ENCODE measurements at regions not wholly inside any gene's neighbourhood (a gene's known extent, or its start where the extent isn't known, plus 50 kb on each side); places are given as distances from the start of the nearest gene placed in this dataset.

- no CpG with 5 or more reads among the region's 1 CpG for WGBS (ENCODE audit: extremely low coverage, insufficient read length, low lambda C conversion rate)
- H3K79me2 ChIP-seq (ENCODE audit: insufficient read depth, low read length) = no peaks in the 10 kb centered on the region
- no peak overlapping the region for H2AFZ ChIP-seq (ENCODE audit: low read length)
- H3K27me3 Mint-ChIP-seq (ENCODE audit: low read depth) = no peaks in the 10 kb centered on the region
- no peaks in the 10 kb centered on the region for H3K23me2 ChIP-seq (ENCODE audit: insufficient read length, low read depth, low read length, poor library complexity, severe bottlenecking)
- H3K9me3 ChIP-seq (ENCODE audit: control insufficient read depth, low read depth, low read length) = no peaks in the 10 kb centered on the region
- peak; percentile 47; the same call in 2 of the 3 replicates for TF ChIP-seq CTCF (conservative IDR thresholded peaks at IDR 0.05)
- H2BK5ac ChIP-seq (ENCODE audit: insufficient read length, low read length) = no peak overlapping the region
- H3K4me1 Mint-ChIP-seq = peaks cover 4 to 11% of the 10 kb centered on the region in 2 experiments
- no peak overlapping the region for H3T11ph ChIP-seq (ENCODE audit: low read length)
- no peak overlapping the region for H3K9ac ChIP-seq (ENCODE audit: extremely low read depth, insufficient read length, low read length)
- H2BK15ac ChIP-seq (ENCODE audit: low read depth, low read length) = no peak overlapping the region
- no peaks in the 10 kb centered on the region for H3K79me1 ChIP-seq (ENCODE audit: insufficient read depth, low read depth, low read length, poor library complexity, severe bottlenecking)
- H3K27me3 ChIP-seq (ENCODE audit: insufficient read depth, low read length) = no peaks in the 10 kb centered on the region
- H3K4me3 Mint-ChIP-seq = no peak overlapping the region
- H4K8ac ChIP-seq (replicated peaks; ENCODE audit: insufficient read length, low read depth, low read length) = no peak overlapping the region
- no peak overlapping the region for H2BK20ac ChIP-seq (ENCODE audit: low read depth, low read length, poor library complexity, severe bottlenecking)
- H4K20me1 ChIP-seq (ENCODE audit: control insufficient read depth, insufficient read depth, insufficient read length) = no peaks in the 10 kb centered on the region
- H3K9me3 Mint-ChIP-seq = peaks cover 0 to 6% of the 10 kb centered on the region in 2 experiments; a peak in 1 of 5 replicates
- H3K14ac ChIP-seq (ENCODE audit: insufficient read depth, low read length) = no peak overlapping the region
- no peak overlapping the region for H3K56ac ChIP-seq (ENCODE audit: insufficient read length, low read depth, low read length)
- no peak overlapping the region for H3K18ac ChIP-seq (ENCODE audit: insufficient read length, low read depth, low read length)
- no peak overlapping the region for H3K4ac ChIP-seq (ENCODE audit: low read depth, low read length)
- no peaks in the 10 kb centered on the region for H3K4me1 ChIP-seq (ENCODE audit: insufficient read depth, low read length)
- no peaks in the 10 kb centered on the region; a peak in 1 of 7 replicates for H3K36me3 Mint-ChIP-seq (ENCODE audit: insufficient read depth in 1 of 3, low read depth in 3 of 3)
- no peak for DNase-seq
- H4K5ac ChIP-seq (ENCODE audit: insufficient read length, low read depth, low read length) = no peak overlapping the region
- no peak overlapping the region for H2BK12ac ChIP-seq (ENCODE audit: insufficient read length, low read depth, low read length)
- H4K91ac ChIP-seq (ENCODE audit: insufficient read length, low read depth, low read length) = no peak overlapping the region
- H2AK5ac ChIP-seq (ENCODE audit: insufficient read length, low read length) = no peak overlapping the region
- no peak overlapping the region for H3K4me2 ChIP-seq (ENCODE audit: insufficient read depth, insufficient read length, low read length)
- no peak overlapping the region for H3K23ac ChIP-seq (ENCODE audit: insufficient read length, low read depth, low read length)
- no peak overlapping the region for H2BK120ac ChIP-seq (ENCODE audit: low read depth, low read length, poor library complexity, severe bottlenecking)
- H3K27ac Mint-ChIP-seq = no peak overlapping the region
- H3K27ac ChIP-seq (ENCODE audit: insufficient read length, low read depth, low read length) = no peak overlapping the region
These were observed 198.7 kb upstream of the LHX8 start for GRCh38 chr1:74935446-74935845.

All from H9 (cell line).